Fibroblast of skin of right biceps (primary cell): ENCODE measurements at regions not wholly inside any gene's neighbourhood (a gene's known extent, or its start where the extent isn't known, plus 50 kb on each side); places are given as distances from the start of the nearest gene placed in this dataset.
"Not testable (repeated sequence)": the region's sequence is repeated elsewhere in the genome, so short reads cannot be mapped to it uniquely, and the experiment has no call there.

ENCODE experiments used
- DNase-seq: peaks from one replicate; pipeline ENCODE4 v3.0.0-alpha.2; 2013

GRCh38 chr20:36082315-36082915, 72.1 kb upstream of the EPB41L1 start:
- DNase-seq, result no peak

DNA sequence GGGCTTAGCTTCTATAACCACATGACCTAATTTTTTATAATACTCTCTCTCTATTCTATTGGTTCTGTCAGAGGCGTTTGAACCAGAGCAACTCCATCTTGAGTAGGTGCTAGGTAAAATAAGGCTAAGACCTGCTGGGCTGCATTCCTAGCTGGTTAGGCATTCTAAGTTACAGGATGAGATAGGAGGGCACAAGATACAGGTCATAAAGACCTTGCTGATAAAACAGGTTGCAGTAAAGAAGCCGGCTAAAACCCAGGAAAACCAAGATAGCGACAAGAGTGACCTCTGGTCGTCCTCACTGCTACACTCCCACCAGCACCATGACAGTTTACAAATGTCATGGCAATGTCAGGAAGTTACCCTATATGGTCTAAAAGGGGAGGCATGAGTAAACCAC, 71.3 kb upstream of the EPB41L1 start:
- DNase-seq, result not testable (repeated sequence)

GRCh38 chr20:36084356-36084755, 70.2 kb upstream of the EPB41L1 start:
- no peak for DNase-seq

- no peak for DNase-seq
These were observed 69.5 kb upstream of the EPB41L1 start for GRCh38 chr20:36084897-36085613.

DNA sequence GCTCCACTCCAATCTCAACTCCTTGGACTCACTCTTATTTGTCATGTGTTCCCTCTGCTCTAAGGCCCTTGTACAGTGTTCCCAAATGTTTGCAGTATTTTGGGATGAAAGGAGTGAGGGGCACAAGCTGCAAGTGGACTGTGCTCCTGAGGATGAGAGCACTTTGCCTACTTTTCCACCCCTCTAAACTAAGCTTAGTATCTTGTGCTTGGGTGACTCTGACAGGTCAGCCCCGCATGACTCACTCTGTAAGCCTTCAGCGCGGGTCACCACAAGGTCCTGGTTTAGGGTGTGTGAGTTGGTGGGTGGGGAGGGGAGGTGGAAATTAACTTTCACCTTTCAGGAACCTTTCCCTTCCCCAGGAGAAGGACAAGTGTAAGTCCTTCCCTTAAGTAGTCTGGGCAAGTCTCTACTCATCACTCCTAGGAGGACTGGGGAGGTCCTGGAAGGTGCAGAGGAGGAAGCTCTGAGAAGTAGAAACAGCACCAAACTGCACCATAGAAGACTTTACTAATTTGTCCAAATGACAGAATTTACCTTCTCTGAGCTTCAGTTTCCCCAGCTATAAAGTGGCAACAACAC, 68.8 kb upstream of the EPB41L1 start:
- DNase-seq, result peak; percentile 46

GRCh38 chr20:36086767-36087166, 67.8 kb upstream of the EPB41L1 start:
- no peak for DNase-seq

DNA sequence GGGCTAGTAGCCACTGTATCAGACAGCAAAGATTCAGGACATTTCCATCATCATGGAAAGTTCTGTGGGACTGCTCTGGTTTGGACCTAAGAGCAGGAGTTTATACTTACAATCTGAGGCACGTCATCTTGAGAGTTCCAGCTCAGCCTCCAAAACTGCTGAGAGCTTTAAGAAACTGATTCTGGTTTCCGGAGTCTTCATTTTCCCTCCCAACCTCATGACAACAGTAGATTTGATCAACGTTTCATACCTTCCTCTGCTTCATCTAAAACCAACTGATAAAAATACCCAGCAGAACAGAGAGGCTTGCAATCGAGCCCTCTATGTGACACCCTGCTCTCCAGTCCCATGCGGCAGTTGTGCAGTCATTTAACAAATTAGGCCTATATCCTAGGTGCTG, 64.3 kb upstream of the EPB41L1 start:
- DNase-seq, result no peak

DNA sequence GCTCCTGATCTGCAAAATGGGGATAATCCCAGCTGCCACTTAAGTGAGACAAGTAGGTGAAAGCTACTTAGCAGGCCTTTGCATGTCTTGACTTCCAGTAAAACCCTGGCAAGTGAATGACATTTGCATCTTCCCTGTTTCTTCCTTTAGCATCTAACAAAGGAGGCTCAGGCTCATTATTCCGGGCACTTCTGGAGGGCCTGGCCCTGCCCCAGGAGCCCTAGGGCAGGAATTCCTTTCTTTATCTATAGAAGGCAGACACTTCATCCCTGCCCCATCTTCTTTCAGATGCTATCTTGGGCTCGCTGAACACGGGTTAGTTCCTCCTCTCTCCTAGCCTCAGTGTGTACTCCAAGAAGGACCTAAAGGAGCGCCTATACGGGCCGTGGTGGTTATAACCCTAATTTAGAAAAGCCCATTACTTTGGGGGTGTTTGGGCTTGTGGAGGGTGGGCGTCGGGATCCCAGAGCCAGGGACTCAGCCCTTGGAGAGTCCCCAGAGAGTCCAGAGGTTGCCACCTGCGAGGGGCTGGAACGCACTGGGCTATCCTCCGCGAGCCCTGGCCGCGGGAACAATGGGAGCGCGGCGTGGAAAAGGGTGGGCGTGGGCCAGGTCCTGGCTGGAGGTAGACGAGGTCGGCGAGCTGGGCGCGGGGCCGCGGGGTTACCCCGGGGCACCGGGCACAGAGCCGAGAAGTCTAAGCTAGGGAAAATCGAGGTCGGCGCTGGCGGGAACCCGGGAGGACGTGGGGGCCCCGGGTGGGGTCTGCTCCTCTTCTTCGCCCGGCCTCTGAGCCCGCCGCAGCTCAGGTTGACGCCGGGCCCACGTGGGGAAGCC, 62.8 kb upstream of the EPB41L1 start:
- DNase-seq, result no peak

GRCh38 chr20:36092398-36093024, 62.0 kb upstream of the EPB41L1 start:
- DNase-seq, result no peak

GRCh38 chr20:36093025-36093803, 61.3 kb upstream of the EPB41L1 start:
- no peak for DNase-seq

DNA sequence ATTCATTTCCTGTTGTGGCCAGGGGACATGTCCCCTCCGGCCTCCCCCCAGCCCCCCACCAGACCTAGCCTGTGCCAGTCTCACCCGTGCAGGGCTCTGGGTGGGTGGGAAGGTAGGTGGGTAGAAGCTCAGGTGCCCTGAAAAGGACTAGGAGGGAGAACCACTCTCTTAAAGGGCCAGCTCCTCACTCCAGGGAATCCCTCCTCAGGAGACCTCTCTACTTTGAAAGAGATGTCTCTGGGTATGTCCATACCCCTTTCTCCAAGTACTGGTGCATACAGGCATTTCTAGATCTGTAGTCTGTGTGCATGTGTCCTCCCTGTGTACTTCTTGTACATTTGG, 60.8 kb upstream of the EPB41L1 start:
- DNase-seq, result no peak

GRCh38 chr20:36094497-36094896, 60.0 kb upstream of the EPB41L1 start:
- DNase-seq, result peak; percentile 48

DNA sequence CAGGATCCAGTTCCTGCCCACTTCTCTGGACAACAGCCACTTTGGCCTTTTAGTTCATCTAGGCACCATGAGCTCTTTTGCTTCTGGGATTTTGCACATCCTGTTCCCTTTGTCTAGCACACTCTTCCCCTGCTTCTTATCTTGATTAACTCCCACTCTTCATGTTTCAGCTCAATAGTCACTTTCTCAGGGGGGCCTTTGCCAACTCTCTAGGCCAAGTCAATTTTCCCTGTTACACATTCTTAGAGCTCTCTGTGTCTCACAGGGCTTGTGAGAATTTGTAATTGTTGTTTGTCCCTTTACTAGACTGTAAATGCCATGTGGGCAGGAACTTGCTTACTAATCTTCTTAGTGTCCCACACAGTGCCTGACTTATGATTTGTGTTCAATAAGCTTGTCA, 58.1 kb upstream of the EPB41L1 start:
- DNase-seq, result no peak

- DNase-seq, result peak; percentile 85
These were observed 57.0 kb upstream of the EPB41L1 start for GRCh38 chr20:36097337-36098151.

DNA sequence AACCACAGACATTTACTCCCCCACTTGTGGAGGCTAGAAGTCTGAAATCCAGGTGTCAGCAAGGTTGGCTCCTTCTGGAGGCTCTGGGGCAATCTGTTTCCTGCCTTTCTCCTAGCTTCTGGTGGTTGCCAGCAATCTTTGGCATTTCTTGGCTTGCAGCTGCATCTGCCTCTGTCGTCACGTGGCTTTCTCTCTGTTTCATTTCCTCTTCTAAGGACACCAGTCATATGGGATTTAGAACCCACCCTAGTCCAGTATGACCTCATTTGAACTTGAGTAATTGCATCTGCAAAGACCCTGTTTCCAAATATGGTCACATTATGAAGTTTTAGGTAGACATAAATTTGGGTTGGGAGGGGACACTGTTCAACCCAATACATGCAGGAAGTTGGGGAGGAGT, 56.2 kb upstream of the EPB41L1 start:
- peak; percentile 51 for DNase-seq

DNA sequence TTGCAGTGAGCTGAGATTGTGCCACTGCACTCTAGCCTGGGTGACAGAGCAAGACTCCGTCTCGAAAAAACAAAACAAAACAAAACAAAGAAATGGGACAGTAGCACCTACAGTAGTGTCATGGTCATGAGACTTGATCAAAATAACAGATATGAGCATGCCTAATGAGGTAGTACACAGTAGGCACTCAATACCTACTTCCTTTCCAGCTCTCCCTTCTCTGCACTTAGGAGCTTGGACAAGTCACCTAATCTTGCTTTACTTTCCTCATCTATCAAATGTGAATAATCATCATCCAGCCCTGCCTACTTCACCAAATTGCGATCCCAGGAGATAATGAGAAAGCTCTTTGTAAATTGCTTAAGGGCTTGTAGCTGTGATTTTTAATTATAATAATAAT, 55.4 kb upstream of the EPB41L1 start:
- DNase-seq, result no peak

DNA sequence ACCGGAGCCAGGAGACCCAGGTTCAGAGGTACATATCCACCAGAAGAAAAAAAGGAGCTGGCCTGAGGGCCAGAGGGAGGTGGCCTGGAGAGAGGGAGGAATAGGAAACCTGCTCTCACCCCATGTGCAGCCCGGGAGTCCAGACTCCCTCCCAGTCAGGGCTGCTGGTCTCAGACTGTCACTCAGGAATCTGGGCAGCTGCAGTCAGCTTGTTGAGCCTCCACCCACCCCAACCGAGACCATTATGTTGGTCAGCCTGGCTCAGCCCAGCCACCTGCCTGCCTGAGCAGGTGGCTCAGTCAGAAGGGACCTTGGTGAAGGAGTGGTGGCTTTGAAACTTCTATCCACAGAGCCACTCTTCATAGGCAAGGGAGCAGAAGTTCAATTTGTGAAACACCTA, 53.3 kb upstream of the EPB41L1 start:
- no peak for DNase-seq

- DNase-seq, result no peak
These were observed 52.2 kb upstream of the EPB41L1 start for GRCh38 chr20:36102306-36102705.

- DNase-seq, result no peak
These were observed 51.5 kb upstream of the EPB41L1 start for GRCh38 chr20:36102809-36103596.

- DNase-seq, result no peak
These were observed 50.3 kb upstream of the EPB41L1 start for GRCh38 chr20:36104244-36104643.
